Erythroblast (primary cell): ENCODE measurements at regions not wholly inside any gene's neighbourhood (a gene's known extent, or its start where the extent isn't known, plus 50 kb on each side); places are given as distances from the start of the nearest gene placed in this dataset.

Experiments
- GATA1 ChIP-seq: IDR thresholded peaks from 2 replicates; pipeline ENCODE4 v1.6.1; 2011; ENCODE audit warnings: low read depth, mild to moderate bottlenecking, control low read depth, low read length, moderate library complexity
- POLR2A ChIP-seq: IDR thresholded peaks from 2 replicates; pipeline ENCODE4 v1.6.1; 2011; ENCODE audit warnings: mild to moderate bottlenecking, low read length

- TF ChIP-seq POLR2A (no peak), GATA1 (no peak)
These were observed 342.6 kb upstream of the ZMIZ1 start for GRCh38 chr10:78726171-78726570.
